Lower leg skin (tissue), 3 donors: ENCODE measurements at regions not wholly inside any gene's neighbourhood (a gene's known extent, or its start where the extent isn't known, plus 50 kb on each side); places are given as distances from the start of the nearest gene placed in this dataset.

Source experiments
- POLR2A ChIP-seq, 2 donors: fragments of 450-650 bp; IDR thresholded peaks; one replicate each; pipeline ENCODE4 v1.6.1; 2016 to 2017; ENCODE audit warnings: antibody characterized with exemption in 2 of 2, mild to moderate bottlenecking in 1 of 2, moderate library complexity in 1 of 2
- TF ChIP-seq, protein P1 (sequence below), 3 donors: fragments of 450-650 bp; IDR thresholded peaks; one replicate each; pipeline ENCODE4 v1.5.1; 2016; ENCODE audit warnings: antibody characterized with exemption in 3 of 3, mild to moderate bottlenecking in 3 of 3, moderate library complexity in 2 of 3

DNA sequence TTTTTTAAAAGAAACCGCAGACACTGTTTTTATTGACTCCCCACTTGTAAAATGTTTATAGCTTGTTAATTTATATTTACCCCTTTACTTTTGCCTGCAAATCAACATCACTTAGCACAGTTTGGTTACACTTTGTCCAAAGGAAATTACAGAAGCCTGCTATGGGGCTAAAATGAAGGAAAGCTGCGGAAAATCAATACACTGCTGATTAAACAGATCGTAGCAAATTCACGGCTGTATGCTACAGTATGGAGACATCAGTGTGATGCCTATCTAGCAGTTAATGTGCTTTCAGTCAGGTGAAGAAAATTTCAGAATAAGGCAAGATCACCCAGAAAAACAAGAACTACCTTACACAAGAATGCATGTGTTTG, 110.0 kb downstream of the FOXG1 start:
- TF ChIP-seq POLR2A (IDR thresholded peaks at IDR 0.05): no peak
- TF ChIP-seq, protein P1, sequence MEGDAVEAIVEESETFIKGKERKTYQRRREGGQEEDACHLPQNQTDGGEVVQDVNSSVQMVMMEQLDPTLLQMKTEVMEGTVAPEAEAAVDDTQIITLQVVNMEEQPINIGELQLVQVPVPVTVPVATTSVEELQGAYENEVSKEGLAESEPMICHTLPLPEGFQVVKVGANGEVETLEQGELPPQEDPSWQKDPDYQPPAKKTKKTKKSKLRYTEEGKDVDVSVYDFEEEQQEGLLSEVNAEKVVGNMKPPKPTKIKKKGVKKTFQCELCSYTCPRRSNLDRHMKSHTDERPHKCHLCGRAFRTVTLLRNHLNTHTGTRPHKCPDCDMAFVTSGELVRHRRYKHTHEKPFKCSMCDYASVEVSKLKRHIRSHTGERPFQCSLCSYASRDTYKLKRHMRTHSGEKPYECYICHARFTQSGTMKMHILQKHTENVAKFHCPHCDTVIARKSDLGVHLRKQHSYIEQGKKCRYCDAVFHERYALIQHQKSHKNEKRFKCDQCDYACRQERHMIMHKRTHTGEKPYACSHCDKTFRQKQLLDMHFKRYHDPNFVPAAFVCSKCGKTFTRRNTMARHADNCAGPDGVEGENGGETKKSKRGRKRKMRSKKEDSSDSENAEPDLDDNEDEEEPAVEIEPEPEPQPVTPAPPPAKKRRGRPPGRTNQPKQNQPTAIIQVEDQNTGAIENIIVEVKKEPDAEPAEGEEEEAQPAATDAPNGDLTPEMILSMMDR (IDR thresholded peaks at IDR 0.05): no peak
